K562 (cell line): ENCODE measurements at regions not wholly inside any gene's neighbourhood (a gene's known extent, or its start where the extent isn't known, plus 50 kb on each side); places are given as distances from the start of the nearest gene placed in this dataset.

Experiments used
- ATAC-seq: fragments of 200-7000 bp; cut with Tn5 transposase; 3 replicates; pipeline ENCODE4 v1.9.1; 2020; ENCODE audit warnings: moderate library complexity
- BruUV-seq: library from RNA; stranded (reverse); fragments of 400-500 nt; replicated peaks from 2 replicates; lab custom pipeline; 2021; lab: Mats Ljungman, UMichigan
- CTCF ChIA-PET: fragments of 300-600 bp; formaldehyde crosslinking; extraction: SDS; loops from one replicate; lab custom pipeline; 2021; ENCODE audit warnings: low intra/inter-chr PET ratio; lab: Yijun Ruan, JAX
- POLR2A ChIA-PET: fragments of 300-600, 350-650 bp; sonication (Branson Sonifier 250); formaldehyde crosslinking; extraction: SDS; loops from one replicate; lab custom pipeline; 2021; ENCODE audit warnings: antibody characterized with exemption, inconsistent platforms; lab: Yijun Ruan, JAX
- DNase-seq, 4 experiments: peaks; one replicate each; pipeline versions ENCODE4 v3.0.0 to v3.0.0-alpha.2; 2011 to 2018; ENCODE audit warnings: low spot score in 3 of 4, mixed read lengths in 3 of 4; ENCODE audit errors: extremely low read depth in 1 of 4
- FAIRE-seq: peaks from 2 replicates; lab custom pipeline; 2011; peaks lifted over from hg19 to GRCh38; lab: Jason Lieb, UNC
- H2AFZ ChIP-seq: 2 replicates; pipeline ENCODE4 v1.6.0; 2011; ENCODE audit warnings: low read depth, low read length, control low read depth, inconsistent platforms
- H3K27ac ChIP-seq: fragments of 200-600 bp; 3 replicates; pipeline ENCODE4 v1.8.0; 2011; ENCODE audit warnings: low read depth, mild to moderate bottlenecking, control low read depth, inconsistent platforms, low read length, moderate library complexity, mixed read lengths; ENCODE audit errors: extremely low read depth
- H3K27me3 ChIP-seq, 2 experiments: fragments of 300-600 bp in 1 of 2; 2 replicates in 1 of 2; 3 replicates in 1 of 2; pipeline versions ENCODE4 v1.6.0 to v1.8.0; 2011; ENCODE audit warnings: inconsistent platforms in 2 of 2, low read length in 2 of 2, mild to moderate bottlenecking in 1 of 2, mixed read lengths in 1 of 2, moderate library complexity in 1 of 2; ENCODE audit not compliant: control insufficient read depth in 2 of 2, insufficient read depth in 2 of 2
- H3K36me3 ChIP-seq: fragments of 300-600 bp; 3 replicates; pipeline ENCODE4 v1.8.0; 2011; ENCODE audit warnings: mild to moderate bottlenecking, low read length, inconsistent platforms; ENCODE audit not compliant: control insufficient read depth, insufficient read depth
- H3K4me1 ChIP-seq, 2 experiments: fragments of 200-600 bp in 1 of 2; replicated peaks in 1 of 2; 2 replicates in 1 of 2; 3 replicates in 1 of 2; pipeline versions ENCODE4 v1.5.1 to v1.8.0; 2011; ENCODE audit warnings: inconsistent platforms in 2 of 2, low read length in 2 of 2, mild to moderate bottlenecking in 1 of 2, mixed read lengths in 1 of 2, moderate library complexity in 1 of 2; ENCODE audit not compliant: control insufficient read depth in 2 of 2, insufficient read depth in 2 of 2
- H3K4me2 ChIP-seq: 2 replicates; pipeline ENCODE4 v1.6.1; 2011; ENCODE audit warnings: low read length, control low read depth, inconsistent platforms, mixed read lengths; ENCODE audit not compliant: insufficient read depth
- H3K4me3 ChIP-seq: fragments of 200-600 bp; sonication (generic), shearing (Covaris generic); 2 replicates; pipeline ENCODE4 v1.5.1; 2016; ENCODE audit warnings: control low read depth, inconsistent platforms
- H3K79me2 ChIP-seq: fragments of 200-600 bp; 3 replicates; pipeline ENCODE4 v1.8.0; 2011; ENCODE audit warnings: low read length, inconsistent platforms; ENCODE audit not compliant: control insufficient read depth, insufficient read depth
- H3K9ac ChIP-seq, 2 experiments: 2 replicates each; pipeline versions ENCODE4 v1.6.0 to v1.6.1; 2011; ENCODE audit warnings: low read depth in 2 of 2, low read length in 2 of 2, control low read depth in 1 of 2, inconsistent platforms in 1 of 2, mild to moderate bottlenecking in 1 of 2, mixed read lengths in 1 of 2; ENCODE audit not compliant: insufficient read depth in 1 of 2
- H3K9me1 ChIP-seq: one replicate; pipeline ENCODE4 v1.6.0; 2011; ENCODE audit warnings: inconsistent platforms, mild to moderate bottlenecking, low read length, moderate library complexity; ENCODE audit not compliant: control insufficient read depth, insufficient read depth
- H3K9me3 ChIP-seq: replicated peaks from 2 replicates; pipeline ENCODE4 v1.5.1; 2011; ENCODE audit warnings: low read depth, low read length, inconsistent platforms; ENCODE audit not compliant: control insufficient read depth, insufficient read depth
- H4K20me1 ChIP-seq: replicated peaks from 2 replicates; pipeline ENCODE4 v1.6.1; 2011; ENCODE audit warnings: low read length, inconsistent platforms, mixed read lengths; ENCODE audit not compliant: control insufficient read depth, insufficient read depth
- ATF1 ChIP-seq, 2 experiments: fragments of 450-650 bp in 1 of 2; IDR thresholded peaks; 2 replicates each; pipeline ENCODE4 v1.6.1; 2016; ENCODE audit warnings: missing compliant biosample characterization in 1 of 2, missing genetic modification characterization in 1 of 2
- CBFA2T2 ChIP-seq: fragments of 450-650 bp; conservative IDR thresholded peaks from 2 replicates; pipeline ENCODE4 v1.6.1; 2017; ENCODE audit warnings: mild to moderate bottlenecking
- CREB1 ChIP-seq, 2 experiments: sonication (generic) in 1 of 2; formaldehyde crosslinking in 1 of 2; IDR thresholded peaks; 2 replicates each; pipeline versions ENCODE4 v1.6.1 to v1.8.0; 2012 to 2022; ENCODE audit warnings: inconsistent platforms in 1 of 2, mild to moderate bottlenecking in 1 of 2, missing genetic modification reagents in 1 of 2, moderate library complexity in 1 of 2
- DACH1 ChIP-seq: fragments of 450-650 bp; IDR thresholded peaks from 2 replicates; pipeline ENCODE4 v1.6.1; 2018; ENCODE audit not compliant: partially characterized antibody
- ETS1 ChIP-seq: conservative IDR thresholded peaks from 2 replicates; pipeline ENCODE4 v1.6.1; 2011; ENCODE audit warnings: low read depth, mild to moderate bottlenecking, low read length; ENCODE audit not compliant: control insufficient read depth
- NFE2 ChIP-seq: IDR thresholded peaks from 2 replicates; pipeline ENCODE4 v1.6.1; 2014; ENCODE audit warnings: antibody characterized with exemption, low read depth
- NFXL1 ChIP-seq: fragments of 450-650 bp; formaldehyde crosslinking; IDR thresholded peaks from 2 replicates; pipeline ENCODE4 v1.4.0; 2021; ENCODE audit warnings: mild to moderate bottlenecking
- POLR3G ChIP-seq: IDR thresholded peaks from 2 replicates; pipeline ENCODE4 v1.6.1; 2011; ENCODE audit not compliant: insufficient read length, insufficient replicate concordance; ENCODE audit errors: extremely low read depth
- SP1 ChIP-seq: sonication (generic); formaldehyde crosslinking; IDR thresholded peaks from 2 replicates; pipeline ENCODE4 v1.8.1; 2022; ENCODE audit warnings: mild to moderate bottlenecking, missing genetic modification reagents
- THRAP3 ChIP-seq: fragments of 450-650 bp; IDR thresholded peaks from 2 replicates; pipeline ENCODE4 v1.6.1; 2016; ENCODE audit warnings: mild to moderate bottlenecking, inconsistent platforms, borderline replicate concordance
- TOE1 ChIP-seq, 2 experiments: fragments of 450-650 bp in 1 of 2; sonication (generic) in 1 of 2; formaldehyde crosslinking in 1 of 2; IDR thresholded peaks; 2 replicates each; pipeline versions ENCODE4 v1.7.1 to v1.8.0; 2016 to 2022; ENCODE audit warnings: borderline replicate concordance in 2 of 2, mild to moderate bottlenecking in 2 of 2, antibody characterized with exemption in 1 of 2, inconsistent platforms in 1 of 2, low read depth in 1 of 2, missing genetic modification reagents in 1 of 2, moderate library complexity in 1 of 2
- VEZF1 ChIP-seq: fragments of 200-800 bp; sonication (Bioruptor generic); IDR thresholded peaks from 2 replicates; pipeline ENCODE4 v1.6.1; 2017; ENCODE audit warnings: missing genetic modification characterization, missing compliant biosample characterization
- ZNF23 ChIP-seq: fragments of 250-450 bp; sonication (Bioruptor Pico); IDR thresholded peaks from 2 replicates; pipeline ENCODE4 v1.4.0; 2020; ENCODE audit warnings: mild to moderate bottlenecking
- ZNF444 ChIP-seq: fragments of 250-450 bp; sonication (Bioruptor Pico); IDR thresholded peaks from 2 replicates; pipeline ENCODE4 v1.4.0; 2020; ENCODE audit warnings: mild to moderate bottlenecking, moderate library complexity
- ZNF740 ChIP-seq, 3 experiments: fragments of 200-800 bp in 1 of 3; sonication (Bioruptor generic) in 1 of 3; sonication (generic) in 1 of 3; formaldehyde crosslinking in 1 of 3; IDR thresholded peaks; 2 replicates each; pipeline versions ENCODE4 v1.6.1 to v1.8.0; 2016 to 2022; ENCODE audit warnings: mild to moderate bottlenecking in 2 of 3, missing compliant biosample characterization in 2 of 3, missing genetic modification characterization in 2 of 3, missing genetic modification reagents in 1 of 3
- WGBS: fragments of 100-300 bp; shearing (Covaris generic); methylation state at CpG from one replicate; pipeline ENCODE4 v1.1.6; 2016; ENCODE audit warnings: low coverage, mixed read lengths; ENCODE audit not compliant: insufficient coverage; ENCODE audit errors: missing lambda C conversion rate; 5-methylcytosine and 5-hydroxymethylcytosine counted together
- in situ Hi-C: fragments of 300-500 bp; cut with MboI; formaldehyde crosslinking; loops from 4 replicates; pipeline ENCODE4 v1.15.0; 2018; ENCODE audit warnings: inconsistent platforms, mixed read lengths
- intact Hi-C: fragments of 100-400 bp; cut with micrococcal nuclease; formaldehyde crosslinking; loops from 2 replicates; pipeline ENCODE4 v1.14.2; 2022

GRCh38 chr2:176491172-176491904 is 222.1 kb downstream of the MTX2 start:
- Histone ChIP-seq H3K9me1 (no peaks in the 10 kb centered on the region), H3K4me2 (no peak overlapping the region), H4K20me1 (no peaks in the 10 kb centered on the region), H3K4me3 (no peak overlapping the region), H3K9me3 (no peaks in the 10 kb centered on the region), H3K4me1 (peaks cover 7 to 10% of the 10 kb centered on the region in 2 experiments; a peak in 4 of 5 replicates), H3K9ac (no peak overlapping the region), H3K27ac (peak overlapping the region; percentile 30; the same call in 1 of the 3 replicates), H3K79me2 (no peaks in the 10 kb centered on the region), H3K36me3 (no peaks in the 10 kb centered on the region), H3K27me3 (peaks cover 0 to 13% of the 10 kb centered on the region in 2 experiments; a peak in 2 of 5 replicates), H2AFZ (peak overlapping the region; percentile 74)
- in situ Hi-C loops, result no loop called here
- WGBS, result 3% methylated on average over 9 of the region's 9 CpGs
- ChIA-PET POLR2A (no interaction called here), CTCF (interaction anchor here (0.6 kb wide), 1 partner anchor 1750 kb away, joined by 6 read pairs; no protein-coding TSS in a partner anchor)
- FAIRE-seq, result peak; percentile 91
- intact Hi-C loops, result no loop called here
- BruUV-seq, result no TSS peak
- peak; percentile 84 for ATAC-seq
- DNase-seq, result peak; percentile 71 to 79 (median 75)
- TF ChIP-seq ATF1 (CRISPR knock-in tag; IDR thresholded peaks at IDR 0.05) (no peak), ATF1 (tag; IDR thresholded peaks at IDR 0.05) (0 out of 2 replicates have a peak, but pooled peaks have one; percentile 16), ETS1 (0 out of 2 replicates have a peak, but pooled peaks have one; percentile 37), ZNF444 (CRISPR knock-in tag) (0 out of 2 replicates have a peak, but pooled peaks have one; percentile 47), ZNF740 (CRISPR knock-in tag; IDR thresholded peaks at IDR 0.05) (peak; percentile 59; the same call in 1 of the 2 replicates), ZNF740 (tag; IDR thresholded peaks at IDR 0.05) (no peak), CREB1 (IDR thresholded peaks at IDR 0.05) (no peak), CREB1 (CRISPR knock-in tag; IDR thresholded peaks at IDR 0.05) (0 out of 2 replicates have a peak, but pooled peaks have one; percentile 39), ZNF23 (CRISPR knock-in tag) (peak; percentile 2; the same call in 1 of the 2 replicates), POLR3G (no peak), TOE1 (IDR thresholded peaks at IDR 0.05; ENCODE audit: borderline replicate concordance) (no peak), TOE1 (CRISPR knock-in tag; IDR thresholded peaks at IDR 0.05; ENCODE audit: borderline replicate concordance, low read depth) (no peak), NFXL1 (0 out of 2 replicates have a peak, but pooled peaks have one; percentile 10), SP1 (0 out of 2 replicates have a peak, but pooled peaks have one; percentile 28), DACH1 (no peak), CBFA2T2 (peak; percentile 62), NFE2 (peak; percentile 37), THRAP3 (no peak), VEZF1 (peak; percentile 71)
